ENCODE measurements at regions not wholly inside any gene's neighbourhood (a gene's known extent, or its start where the extent isn't known, plus 50 kb on each side); places are given as distances from the start of the nearest gene placed in this dataset.

DNA sequence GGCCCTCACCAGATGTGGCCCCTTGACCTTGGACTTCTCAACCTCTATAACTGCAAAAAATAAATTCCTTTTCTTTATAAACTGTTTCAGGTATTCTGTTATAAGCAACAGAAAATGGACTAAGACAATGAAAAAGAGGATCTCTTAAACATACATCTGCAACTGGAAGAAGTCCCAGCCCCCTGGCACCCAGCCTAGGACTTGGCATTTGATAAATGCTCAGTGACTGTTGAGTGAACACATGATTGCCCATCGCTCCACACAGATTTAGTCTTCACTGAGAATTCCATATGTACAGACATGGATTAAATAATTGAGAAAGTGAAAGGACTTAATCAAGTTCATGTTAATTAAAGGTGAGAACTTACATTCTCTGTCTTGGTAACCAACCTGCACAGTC, 344.9 kb upstream of the RUNX1 start:
- no peaks in the 10 kb centered on the region for H3K36me3 Mint-ChIP-seq
- Histone ChIP-seq H3K4me2 (replicated peaks; ENCODE audit: extremely low read depth, low read length, poor library complexity, severe bottlenecking) (no peak overlapping the region), H3K4me1 (ENCODE audit: control insufficient read depth in 1 of 2, insufficient read depth in 2 of 2, low read length in 2 of 2) (peaks cover 3 to 13% of the 10 kb centered on the region in 2 donors), H3K27me3 (ENCODE audit: control insufficient read depth in 2 of 2, insufficient read depth in 2 of 2, low read length in 2 of 2) (peaks cover 0 to 2% of the 10 kb centered on the region in 2 donors), H3K79me2 (ENCODE audit: insufficient read depth, low read length) (no peaks in the 10 kb centered on the region), H3K9ac (ENCODE audit: insufficient read depth, low read length, poor library complexity, severe bottlenecking) (no peak overlapping the region), H3K9me3 (replicated peaks in 1 of 2; ENCODE audit: control insufficient read depth in 1 of 2, insufficient read depth in 1 of 2, low read length in 2 of 2) (no peaks in the 10 kb centered on the region), H2AFZ (ENCODE audit: insufficient read depth, low read depth, low read length, poor library complexity, severe bottlenecking) (no peak overlapping the region), H3K4me3 (replicated peaks in 1 of 3; ENCODE audit: low read depth in 2 of 3, low read length in 3 of 3) (no peak overlapping the region), H3K27ac (ENCODE audit: low read depth in 1 of 2, low read length in 2 of 2) (no peak overlapping the region), H4K20me1 (ENCODE audit: insufficient read depth, low read length) (no peaks in the 10 kb centered on the region), H3K36me3 (replicated peaks in 1 of 2; ENCODE audit: control insufficient read depth in 1 of 2, insufficient read depth in 2 of 2, low read length in 2 of 2) (no peaks in the 10 kb centered on the region)
- no peak overlapping the region for H3K4me3 Mint-ChIP-seq
- no peak for DNase-seq
- no CpG with 5 or more reads among the region's 1 CpG for WGBS (ENCODE audit: insufficient coverage)
- H3K4me1 Mint-ChIP-seq = peaks cover 24% of the 10 kb centered on the region
- intact Hi-C loops (cut with micrococcal nuclease) = no loop called here
- peaks cover 5 to 10% (median 6%) of the 10 kb centered on the region in 3 donors for H3K27me3 Mint-ChIP-seq (ENCODE audit: low read depth in 3 of 3)
- TF ChIP-seq, protein P1, sequence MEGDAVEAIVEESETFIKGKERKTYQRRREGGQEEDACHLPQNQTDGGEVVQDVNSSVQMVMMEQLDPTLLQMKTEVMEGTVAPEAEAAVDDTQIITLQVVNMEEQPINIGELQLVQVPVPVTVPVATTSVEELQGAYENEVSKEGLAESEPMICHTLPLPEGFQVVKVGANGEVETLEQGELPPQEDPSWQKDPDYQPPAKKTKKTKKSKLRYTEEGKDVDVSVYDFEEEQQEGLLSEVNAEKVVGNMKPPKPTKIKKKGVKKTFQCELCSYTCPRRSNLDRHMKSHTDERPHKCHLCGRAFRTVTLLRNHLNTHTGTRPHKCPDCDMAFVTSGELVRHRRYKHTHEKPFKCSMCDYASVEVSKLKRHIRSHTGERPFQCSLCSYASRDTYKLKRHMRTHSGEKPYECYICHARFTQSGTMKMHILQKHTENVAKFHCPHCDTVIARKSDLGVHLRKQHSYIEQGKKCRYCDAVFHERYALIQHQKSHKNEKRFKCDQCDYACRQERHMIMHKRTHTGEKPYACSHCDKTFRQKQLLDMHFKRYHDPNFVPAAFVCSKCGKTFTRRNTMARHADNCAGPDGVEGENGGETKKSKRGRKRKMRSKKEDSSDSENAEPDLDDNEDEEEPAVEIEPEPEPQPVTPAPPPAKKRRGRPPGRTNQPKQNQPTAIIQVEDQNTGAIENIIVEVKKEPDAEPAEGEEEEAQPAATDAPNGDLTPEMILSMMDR (IDR thresholded peaks at IDR 0.05) = no peak
- peaks cover 0 to 4% (median 0%) of the 10 kb centered on the region in 7 donors for H3K9me3 Mint-ChIP-seq
- no peak overlapping the region for H3K27ac Mint-ChIP-seq

DNA sequence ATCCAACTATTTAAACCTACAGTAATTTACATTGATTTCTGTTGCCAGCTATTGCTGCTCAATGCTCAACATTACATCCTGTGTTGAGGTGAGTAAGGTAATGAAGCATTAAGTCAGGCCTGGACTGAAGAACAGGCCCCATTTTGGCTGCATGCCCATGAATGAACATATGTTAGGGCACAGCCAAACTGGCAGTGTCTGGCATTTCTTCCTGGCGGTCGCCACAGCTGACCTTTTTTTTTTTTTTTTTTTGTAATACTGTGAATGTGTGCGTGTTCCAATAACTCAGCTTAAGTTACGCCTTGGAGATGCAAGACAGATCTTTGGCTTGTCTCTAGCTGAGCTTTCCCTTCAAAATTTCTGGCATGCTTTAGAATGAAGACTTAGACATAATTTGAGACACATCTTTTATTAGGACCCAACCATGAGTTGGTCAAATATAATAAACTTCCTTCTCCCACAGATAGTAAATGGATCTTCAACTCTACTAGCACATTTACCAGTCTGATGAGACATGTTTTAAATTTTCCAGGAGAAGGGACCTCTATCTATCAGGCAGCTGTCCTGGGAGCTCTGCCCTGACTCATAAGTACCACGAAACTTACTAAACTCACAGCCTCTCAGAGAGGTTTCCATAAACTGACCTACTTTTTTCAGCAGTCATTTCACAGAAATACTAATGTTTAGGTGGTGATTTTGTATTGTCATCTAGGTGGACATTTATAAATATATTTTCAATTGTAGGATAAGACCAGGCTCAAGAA, 341.1 kb upstream of the RUNX1 start:
- Histone ChIP-seq H3K4me3 (replicated peaks in 1 of 3; ENCODE audit: low read depth in 2 of 3, low read length in 3 of 3) (no peak overlapping the region), H3K4me1 (ENCODE audit: control insufficient read depth in 1 of 2, insufficient read depth in 2 of 2, low read length in 2 of 2) (no peaks in the 10 kb centered on the region), H3K9me3 (replicated peaks in 1 of 2; ENCODE audit: control insufficient read depth in 1 of 2, insufficient read depth in 1 of 2, low read length in 2 of 2) (no peaks in the 10 kb centered on the region), H2AFZ (ENCODE audit: insufficient read depth, low read depth, low read length, poor library complexity, severe bottlenecking) (no peak overlapping the region), H3K79me2 (ENCODE audit: insufficient read depth, low read length) (no peaks in the 10 kb centered on the region), H3K9ac (ENCODE audit: insufficient read depth, low read length, poor library complexity, severe bottlenecking) (no peak overlapping the region), H3K4me2 (replicated peaks; ENCODE audit: extremely low read depth, low read length, poor library complexity, severe bottlenecking) (no peak overlapping the region), H4K20me1 (ENCODE audit: insufficient read depth, low read length) (no peaks in the 10 kb centered on the region), H3K36me3 (replicated peaks in 1 of 2; ENCODE audit: control insufficient read depth in 1 of 2, insufficient read depth in 2 of 2, low read length in 2 of 2) (no peaks in the 10 kb centered on the region), H3K27me3 (ENCODE audit: control insufficient read depth in 2 of 2, insufficient read depth in 2 of 2, low read length in 2 of 2) (peaks cover 0 to 2% of the 10 kb centered on the region in 2 donors), H3K27ac (ENCODE audit: low read depth in 1 of 2, low read length in 2 of 2) (no peak overlapping the region)
- Mint-ChIP-seq H3K4me1 (peaks cover 8% of the 10 kb centered on the region), H3K27ac (no peak overlapping the region), H3K27me3 (ENCODE audit: low read depth in 3 of 3) (peaks cover 5 to 10% (median 6%) of the 10 kb centered on the region in 3 donors), H3K9me3 (peaks cover 0 to 5% (median 2%) of the 10 kb centered on the region in 7 donors), H3K36me3 (no peaks in the 10 kb centered on the region), H3K4me3 (no peak overlapping the region)
- DNase-seq = no peak
- TF ChIP-seq, protein P1 (IDR thresholded peaks at IDR 0.05) = no peak
- intact Hi-C loops (cut with micrococcal nuclease) = no loop called here
- no CpG with 5 or more reads among the region's 5 CpGs for WGBS (ENCODE audit: insufficient coverage)

All from CD14-positive monocyte (primary cell).